ENCODE measurements at regions not wholly inside any gene's neighbourhood (a gene's known extent, or its start where the extent isn't known, plus 50 kb on each side); places are given as distances from the start of the nearest gene placed in this dataset.

GRCh38 chr4:186360551-186360950, 94.6 kb downstream of the F11 start:
- TF ChIP-seq POLR2AphosphoS5 (IDR thresholded peaks at IDR 0.05; ENCODE audit: low read depth, low read length) = no peak
- TF ChIP-seq EP300 (IDR thresholded peaks at IDR 0.05; ENCODE audit: borderline replicate concordance in 1 of 2, low read depth in 2 of 2, low read length in 2 of 2) = no peak
- TF ChIP-seq RAD21 (IDR thresholded peaks at IDR 0.05 in 1 of 2, conservative IDR thresholded peaks at IDR 0.05 in 1 of 2; ENCODE audit: low read depth in 2 of 2, low read length in 2 of 2) = no peak
- no peak for TF ChIP-seq EGR1 (IDR thresholded peaks at IDR 0.05; ENCODE audit: borderline replicate concordance, low read depth, low read length)
- no peak for TF ChIP-seq ZNF274 (IDR thresholded peaks at IDR 0.05; ENCODE audit: borderline replicate concordance, extremely low read depth, low read length)
- TF ChIP-seq MAX (IDR thresholded peaks at IDR 0.05) = no peak
- TF ChIP-seq MAFK (IDR thresholded peaks at IDR 0.05; ENCODE audit: low read depth, low read length) = no peak
- TF ChIP-seq KDM1A (IDR thresholded peaks at IDR 0.05; ENCODE audit: borderline replicate concordance, low read length) = no peak
- no peak for TF ChIP-seq EZH2 (IDR thresholded peaks at IDR 0.05; ENCODE audit: low read depth, low read length, severe bottlenecking)
- no peak for TF ChIP-seq POLR2A (IDR thresholded peaks at IDR 0.05; ENCODE audit: control extremely low read depth in 1 of 2, low read depth in 2 of 2, low read length in 2 of 2)
- TF ChIP-seq SIX5 (IDR thresholded peaks at IDR 0.05; ENCODE audit: low read depth, low read length) = no peak
